Upper lobe of left lung (tissue), 6 donors: ENCODE measurements at regions not wholly inside any gene's neighbourhood (a gene's known extent, or its start where the extent isn't known, plus 50 kb on each side); places are given as distances from the start of the nearest gene placed in this dataset.

Experiments
- ATAC-seq, 2 donors: fragments of 200-7000 bp; cut with Tn5 transposase; one replicate each; pipeline ENCODE4 v1.9.1; 2022; ENCODE audit warnings: mild to moderate bottlenecking in 2 of 2, moderate library complexity in 2 of 2; ENCODE audit not compliant: low FRiP score in 2 of 2
- DNase-seq, 2 donors: peaks; one replicate each; pipeline ENCODE4 v3.0.0-alpha.2; 2019 to 2020
- H3K27ac ChIP-seq, 4 donors: fragments of 200-600 bp; sonication (generic); one replicate each; pipeline ENCODE4 v1.5.1; 2016 to 2019
- H3K27me3 ChIP-seq, 4 donors: fragments of 200-600 bp; sonication (generic); one replicate each; pipeline ENCODE4 v1.5.1; 2017 to 2019
- H3K36me3 ChIP-seq, 4 donors: fragments of 200-600 bp; sonication (generic); one replicate each; pipeline ENCODE4 v1.5.1; 2016 to 2019
- H3K4me1 ChIP-seq, 4 donors: fragments of 200-600 bp; sonication (generic); one replicate each; pipeline ENCODE4 v1.5.1; 2018 to 2019
- H3K4me3 ChIP-seq, 4 donors: fragments of 200-600 bp; sonication (generic); one replicate each; pipeline ENCODE4 v1.5.1; 2017 to 2019; ENCODE audit warnings: mild to moderate bottlenecking in 2 of 4, moderate library complexity in 1 of 4
- H3K9me3 ChIP-seq, 4 donors: fragments of 200-600 bp; sonication (generic); one replicate each; pipeline ENCODE4 v1.5.1; 2018 to 2019
- EP300 ChIP-seq, 4 donors: sonication (generic); formaldehyde crosslinking; IDR thresholded peaks; one replicate each; pipeline ENCODE4 v1.5.1; 2017; ENCODE audit warnings: antibody characterized with exemption in 4 of 4, control low read depth in 2 of 4
- POLR2A ChIP-seq, 4 donors: fragments of 450-650 bp; IDR thresholded peaks; one replicate each; pipeline ENCODE4 v1.5.1; 2016 to 2017; ENCODE audit warnings: antibody characterized with exemption in 4 of 4, mild to moderate bottlenecking in 2 of 4
- POLR2AphosphoS5 ChIP-seq, 2 donors: sonication (generic); formaldehyde crosslinking; IDR thresholded peaks; one replicate each; pipeline ENCODE4 v1.5.1; 2017; ENCODE audit warnings: antibody characterized with exemption in 2 of 2
- WGBS, 2 donors: methylation state at CpG; one replicate each; pipeline ENCODE4 v1.1.5; 2017 to 2018; 5-methylcytosine and 5-hydroxymethylcytosine counted together
- TF ChIP-seq, protein P1 (sequence below), 6 experiments: fragments of 450-650 bp in 4 of 6; fragments of 200-600 bp in 2 of 6; sonication (generic) in 2 of 6; IDR thresholded peaks; one replicate each; pipeline ENCODE4 v1.5.1; 2016 to 2019; ENCODE audit warnings: antibody characterized with exemption in 6 of 6
- donor health status: DM: no; HTN: no; CAD: no; lungs with moderate emphysema.
- donor health status: DM: no; HTN: yes; CAD: no; lungs with severe emphysema.

DNA sequence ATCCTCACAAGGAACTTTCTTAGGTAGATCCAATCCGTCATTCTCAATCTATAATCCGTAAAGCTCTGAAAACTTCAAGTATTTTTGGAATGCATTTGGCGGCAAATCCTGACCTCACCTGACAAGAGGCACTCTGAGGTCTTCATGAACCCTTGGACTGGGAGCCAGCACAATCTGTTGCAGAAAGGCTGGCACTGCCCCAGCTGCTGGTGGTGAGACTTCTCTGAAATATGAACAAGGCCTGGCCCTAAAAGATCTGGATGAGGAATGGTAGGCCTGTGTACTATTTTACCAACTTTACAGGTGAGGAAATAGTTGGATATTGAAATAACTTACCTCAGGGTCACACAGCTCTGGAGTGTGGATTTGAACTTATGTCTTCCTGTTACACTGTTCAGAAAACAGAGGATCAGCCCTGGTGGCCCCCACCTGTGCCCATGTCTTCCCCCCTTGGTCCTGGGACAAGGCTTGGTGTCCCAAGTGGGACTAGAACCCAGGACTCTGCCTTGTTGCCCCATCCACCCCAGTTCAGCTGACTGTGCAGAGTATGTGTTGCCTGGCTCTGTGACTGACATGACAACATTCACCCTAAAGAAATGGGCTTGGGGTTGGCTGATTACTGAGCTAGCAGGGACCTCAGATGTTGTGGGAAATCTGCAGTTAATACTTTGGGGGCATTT, 471.4 kb downstream of the MN1 start:
- no peak overlapping the region for H3K4me3 ChIP-seq
- H3K27ac ChIP-seq = no peak overlapping the region
- no peaks in the 10 kb centered on the region for H3K9me3 ChIP-seq
- WGBS, 2 donors = 69 to 77% methylated on average over 3 of the region's 3 CpGs
- peaks cover 0 to 7% (median 3%) of the 10 kb centered on the region in 4 donors for H3K4me1 ChIP-seq
- ATAC-seq = no peak
- no peaks in the 10 kb centered on the region for H3K27me3 ChIP-seq
- DNase-seq = no peak
- no peaks in the 10 kb centered on the region for H3K36me3 ChIP-seq
- TF ChIP-seq POLR2AphosphoS5 (IDR thresholded peaks at IDR 0.05) (no peak), EP300 (IDR thresholded peaks at IDR 0.05) (no peak), POLR2A (IDR thresholded peaks at IDR 0.05) (no peak)
- TF ChIP-seq, protein P1, sequence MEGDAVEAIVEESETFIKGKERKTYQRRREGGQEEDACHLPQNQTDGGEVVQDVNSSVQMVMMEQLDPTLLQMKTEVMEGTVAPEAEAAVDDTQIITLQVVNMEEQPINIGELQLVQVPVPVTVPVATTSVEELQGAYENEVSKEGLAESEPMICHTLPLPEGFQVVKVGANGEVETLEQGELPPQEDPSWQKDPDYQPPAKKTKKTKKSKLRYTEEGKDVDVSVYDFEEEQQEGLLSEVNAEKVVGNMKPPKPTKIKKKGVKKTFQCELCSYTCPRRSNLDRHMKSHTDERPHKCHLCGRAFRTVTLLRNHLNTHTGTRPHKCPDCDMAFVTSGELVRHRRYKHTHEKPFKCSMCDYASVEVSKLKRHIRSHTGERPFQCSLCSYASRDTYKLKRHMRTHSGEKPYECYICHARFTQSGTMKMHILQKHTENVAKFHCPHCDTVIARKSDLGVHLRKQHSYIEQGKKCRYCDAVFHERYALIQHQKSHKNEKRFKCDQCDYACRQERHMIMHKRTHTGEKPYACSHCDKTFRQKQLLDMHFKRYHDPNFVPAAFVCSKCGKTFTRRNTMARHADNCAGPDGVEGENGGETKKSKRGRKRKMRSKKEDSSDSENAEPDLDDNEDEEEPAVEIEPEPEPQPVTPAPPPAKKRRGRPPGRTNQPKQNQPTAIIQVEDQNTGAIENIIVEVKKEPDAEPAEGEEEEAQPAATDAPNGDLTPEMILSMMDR (IDR thresholded peaks at IDR 0.05) = no peak

DNA sequence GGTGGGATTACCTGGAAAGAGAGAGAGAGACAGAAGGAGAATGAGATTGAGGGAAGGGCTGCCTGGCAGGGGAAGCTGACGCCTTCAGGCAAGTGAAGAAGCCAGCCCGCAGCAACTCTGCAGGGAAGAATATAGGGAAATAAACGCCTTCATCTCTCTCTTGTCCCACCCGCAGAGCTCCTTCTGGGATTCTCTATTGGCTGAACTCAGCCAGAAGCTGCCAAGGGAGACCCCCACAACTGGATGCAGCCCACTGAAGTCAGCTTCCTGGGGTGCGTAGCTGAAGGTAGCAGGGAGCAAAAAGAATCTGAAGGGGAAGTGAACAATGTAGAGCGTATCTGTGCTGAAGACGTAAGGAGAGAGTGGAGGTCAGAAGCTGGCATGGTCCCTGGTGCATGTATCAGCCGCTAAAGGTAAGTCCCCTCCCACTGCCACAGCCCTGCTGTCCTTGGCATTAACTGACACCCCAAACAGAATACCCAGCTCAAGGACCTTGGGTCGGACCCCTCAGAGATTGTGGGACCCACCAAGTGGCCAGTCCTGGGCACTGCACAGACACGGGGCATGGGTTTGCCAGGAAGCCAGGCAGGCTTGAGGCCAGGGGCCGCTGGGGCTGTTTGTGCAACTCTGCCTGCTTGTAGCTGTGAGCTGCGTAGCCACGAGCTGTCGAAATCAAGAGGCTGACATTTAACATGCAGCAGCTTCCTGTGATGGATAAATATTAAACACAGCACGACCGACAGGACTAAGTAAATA, 469.9 kb downstream of the MN1 start:
- Histone ChIP-seq H3K9me3 (no peaks in the 10 kb centered on the region), H3K27me3 (no peaks in the 10 kb centered on the region), H3K27ac (no peak overlapping the region), H3K4me1 (peaks cover 0 to 7% (median 3%) of the 10 kb centered on the region in 4 donors), H3K4me3 (no peak overlapping the region), H3K36me3 (no peaks in the 10 kb centered on the region)
- TF ChIP-seq POLR2AphosphoS5 (IDR thresholded peaks at IDR 0.05) = no peak
- TF ChIP-seq, protein P1 (IDR thresholded peaks at IDR 0.05) = peak in 5 of 6 experiments; percentile 36 to 58 (median 41)
- peak; percentile 60 to 67 for ATAC-seq
- 15 to 34% methylated on average over 10 to 16 of the region's 16 CpGs for WGBS, 2 donors
- DNase-seq = peak; percentile 58 to 83

DNA sequence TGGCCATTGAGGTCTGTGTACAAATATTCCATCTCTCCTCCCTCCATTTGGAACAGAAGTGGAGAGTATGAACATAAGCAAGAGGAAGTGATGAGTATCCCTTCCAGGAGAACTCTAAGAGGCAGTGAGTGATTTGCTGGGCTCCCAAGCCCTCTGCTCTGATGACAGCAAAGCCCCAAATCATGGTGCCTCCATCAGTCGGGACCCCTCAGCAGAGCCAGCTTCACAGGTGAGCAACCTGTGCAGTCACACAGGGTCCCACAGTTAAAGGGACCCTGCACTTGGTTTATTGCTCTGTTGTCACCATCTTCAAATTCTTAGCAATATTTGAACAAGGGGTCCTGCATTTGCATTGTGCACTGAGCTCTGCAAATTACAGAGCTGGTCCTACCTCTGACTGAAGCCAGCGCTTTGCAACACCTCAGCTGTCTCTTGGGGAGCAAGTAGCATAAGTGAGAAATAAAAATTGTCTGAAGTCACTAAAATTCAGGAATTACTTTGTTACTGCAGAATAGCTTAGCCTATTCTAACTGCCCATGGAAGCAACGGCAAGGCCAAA, 466.4 kb downstream of the MN1 start:
- Histone ChIP-seq H3K27me3 (no peaks in the 10 kb centered on the region), H3K27ac (no peak overlapping the region), H3K36me3 (no peaks in the 10 kb centered on the region), H3K4me1 (peaks cover 0 to 7% (median 3%) of the 10 kb centered on the region in 4 donors), H3K9me3 (no peaks in the 10 kb centered on the region), H3K4me3 (no peak overlapping the region)
- DNase-seq (no peak), ATAC-seq (no peak)
- no peak for TF ChIP-seq POLR2A (IDR thresholded peaks at IDR 0.05)
- TF ChIP-seq, protein P1 (IDR thresholded peaks at IDR 0.05) = no peak
- no peak for TF ChIP-seq EP300 (IDR thresholded peaks at IDR 0.05)
- TF ChIP-seq POLR2AphosphoS5 (IDR thresholded peaks at IDR 0.05) = no peak
- WGBS, 2 donors = 61 to 77% methylated on average over 3 of the region's 3 CpGs

DNA sequence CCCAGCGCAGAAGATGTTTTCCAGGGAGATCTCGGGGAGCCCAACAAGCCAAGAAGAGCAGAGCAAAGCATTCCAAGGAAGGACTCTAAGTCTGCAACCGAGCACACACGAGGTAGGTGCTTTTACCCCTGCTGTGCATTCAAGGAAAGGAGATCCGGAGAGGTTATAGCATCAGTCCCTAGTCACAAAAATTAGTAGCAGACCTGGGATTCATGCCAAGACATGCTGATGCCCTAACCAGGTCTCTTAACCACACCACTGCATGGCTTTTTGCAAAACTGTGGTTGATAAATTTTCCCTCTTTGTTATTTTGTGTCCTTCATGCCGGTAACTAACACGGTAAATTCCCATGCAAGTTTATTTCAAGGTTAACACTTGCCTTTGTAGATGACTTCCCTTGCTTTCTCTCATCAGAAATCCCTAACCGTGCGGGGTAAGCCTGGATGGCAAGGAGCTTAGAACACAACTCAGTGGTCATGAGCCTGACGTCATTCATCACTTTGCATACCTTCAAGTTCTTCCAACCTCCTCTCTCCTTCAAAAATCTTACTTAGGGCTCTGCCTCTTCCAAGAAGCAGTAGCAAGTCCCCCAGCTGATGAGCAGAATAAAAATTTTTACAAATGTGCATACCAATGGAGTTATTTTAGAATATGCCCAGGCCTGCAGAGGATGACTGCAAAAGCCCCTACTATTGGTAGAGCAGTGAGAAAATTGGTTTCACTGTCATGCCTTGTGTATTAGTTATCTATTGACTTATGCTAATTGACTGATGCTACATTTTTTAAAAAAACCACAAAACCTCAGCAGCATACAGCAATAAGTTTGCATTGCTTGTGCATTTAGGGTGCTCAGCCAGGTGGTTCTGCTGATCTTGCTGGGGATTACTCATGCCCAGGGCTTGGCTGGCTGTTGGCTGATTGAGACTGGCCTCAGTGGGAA, 465.1 kb downstream of the MN1 start:
- no peak overlapping the region for H3K4me3 ChIP-seq
- no peak for TF ChIP-seq POLR2AphosphoS5 (IDR thresholded peaks at IDR 0.05)
- TF ChIP-seq, protein P1 (IDR thresholded peaks at IDR 0.05) = no peak
- no peak for TF ChIP-seq EP300 (IDR thresholded peaks at IDR 0.05)
- TF ChIP-seq POLR2A (IDR thresholded peaks at IDR 0.05) = no peak
- WGBS, 2 donors = 77 to 83% methylated on average over 10 of the region's 10 CpGs

More for the DNA sequence above, 465.1 kb downstream of the MN1 start:
- ATAC-seq (no peak), DNase-seq (no peak)
- no peaks in the 10 kb centered on the region for H3K9me3 ChIP-seq
- H3K27me3 ChIP-seq = no peaks in the 10 kb centered on the region
- H3K4me1 ChIP-seq = peaks cover 0 to 7% (median 3%) of the 10 kb centered on the region in 4 donors
- H3K36me3 ChIP-seq = no peaks in the 10 kb centered on the region
- no peak overlapping the region for H3K27ac ChIP-seq
